ENCODE measurements at regions not wholly inside any gene's neighbourhood (a gene's known extent, or its start where the extent isn't known, plus 50 kb on each side); places are given as distances from the start of the nearest gene placed in this dataset.
A peak's percentile ranks its signal among the peaks of the same experiment; 100 is the strongest.

DNA sequence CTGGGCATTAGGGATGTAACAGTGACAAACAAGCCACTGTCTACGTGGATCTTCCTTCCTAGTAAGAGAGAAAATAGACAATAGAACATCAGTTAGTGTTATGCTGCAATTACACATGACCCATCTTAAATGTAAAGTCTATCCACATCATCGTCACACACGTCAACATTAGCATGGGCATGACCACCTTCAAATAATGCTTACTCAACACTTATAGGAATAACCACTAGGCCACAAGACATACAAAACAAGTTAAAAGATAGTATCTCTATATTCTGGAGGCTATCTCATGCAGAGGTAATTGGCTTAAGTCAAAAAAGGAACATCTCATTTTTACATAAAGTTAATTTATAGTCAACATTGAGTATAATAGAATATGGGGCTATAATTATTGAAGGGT, 156.5 kb downstream of the MOXD1 start:
- FAIRE-seq (no peak), DNase-seq (ENCODE audit: insufficient read length, low spot score) (no peak)

DNA sequence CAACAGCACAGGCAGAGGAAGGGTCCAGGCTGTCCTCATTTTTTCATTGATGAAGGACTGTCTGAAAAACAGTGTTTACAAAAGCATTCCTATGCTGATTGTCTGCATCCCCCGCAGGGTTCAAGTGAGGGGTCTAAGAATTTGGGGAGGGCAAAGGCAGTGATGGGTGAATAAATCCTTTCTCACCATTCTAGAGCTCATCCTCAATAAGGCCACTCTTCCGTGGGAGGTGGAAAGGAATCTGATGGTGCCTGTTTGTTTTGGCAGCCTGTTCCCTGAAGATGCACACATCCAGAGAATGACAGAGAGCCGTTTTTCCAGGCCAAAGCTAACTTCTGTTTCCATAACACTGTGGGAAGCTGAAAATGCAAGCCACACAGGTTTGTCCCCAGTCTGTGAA, 164.5 kb downstream of the MOXD1 start:
- no peak for FAIRE-seq
- no peak for DNase-seq (ENCODE audit: insufficient read length, low spot score)

DNA sequence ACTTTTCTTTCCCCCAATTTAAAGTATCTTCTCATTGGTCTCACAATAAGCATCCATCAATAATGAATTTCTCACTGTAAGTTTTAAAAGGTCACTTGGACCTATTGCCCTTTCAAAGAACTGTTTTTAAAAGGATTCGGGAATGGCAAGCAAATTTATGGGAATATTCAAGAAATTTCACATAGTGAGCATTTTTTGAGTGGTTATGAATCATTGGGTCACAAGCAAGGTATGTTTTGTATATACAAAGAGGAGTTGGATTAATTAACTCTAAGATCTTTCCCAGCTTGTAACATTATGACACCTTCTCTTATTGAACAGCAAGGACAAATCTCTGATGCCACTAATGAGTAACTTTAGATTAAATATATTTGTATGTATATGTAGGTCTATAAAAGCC, 165.0 kb downstream of the MOXD1 start:
- no peak for DNase-seq (ENCODE audit: insufficient read length, low spot score)
- no peak for FAIRE-seq

DNA sequence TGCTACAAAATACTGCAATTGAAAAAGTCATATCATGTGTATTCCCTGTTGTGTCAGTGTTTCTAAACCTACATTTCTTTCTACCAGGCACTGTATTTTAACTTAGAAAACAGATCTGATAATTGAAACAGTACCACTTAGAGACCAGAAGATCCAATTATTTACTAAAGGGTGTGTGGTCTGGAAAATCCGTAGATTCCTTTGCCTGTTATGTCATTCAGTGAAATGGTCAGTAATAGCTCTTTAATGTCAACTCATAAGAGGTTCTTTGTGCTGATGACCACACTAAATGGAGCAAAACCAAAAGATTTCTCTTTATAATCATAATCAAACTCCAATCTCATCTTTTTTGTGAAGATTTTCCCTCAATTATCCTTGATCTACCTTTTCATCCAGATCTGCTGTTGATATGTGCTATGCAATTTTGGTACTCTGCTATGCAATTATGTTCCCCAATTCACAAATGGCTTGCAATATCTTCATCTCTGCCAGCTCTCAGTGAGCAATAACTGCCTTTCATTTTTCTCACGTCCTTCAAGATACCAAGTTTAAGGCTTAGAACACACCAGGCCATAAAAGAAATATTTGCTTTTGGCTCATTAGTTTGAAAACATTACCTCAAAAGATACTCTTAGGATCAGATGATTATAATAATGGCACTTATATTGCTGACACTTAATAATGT, 165.5 kb downstream of the MOXD1 start:
- DNase-seq (ENCODE audit: insufficient read length, low spot score) (no peak), FAIRE-seq (no peak)

DNA sequence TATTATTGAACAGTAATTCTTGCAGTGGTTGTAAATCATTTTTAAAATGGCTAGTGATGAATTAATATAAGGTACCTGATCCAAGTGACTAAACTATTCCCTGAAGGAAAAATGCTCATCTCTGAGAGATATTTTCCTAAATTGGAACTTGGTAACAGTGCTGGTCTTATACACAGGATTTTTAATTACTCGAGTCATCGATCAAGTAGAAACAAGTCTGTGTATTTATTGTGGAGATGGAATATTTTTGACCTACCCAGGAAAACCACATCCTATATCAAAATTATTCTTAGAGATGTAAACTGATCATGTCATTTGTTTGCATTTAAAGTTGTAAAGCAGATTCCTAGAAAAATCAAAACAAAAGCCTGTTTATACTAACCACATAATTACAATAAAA, 166.9 kb downstream of the MOXD1 start:
- FAIRE-seq: no peak
- no peak for DNase-seq (ENCODE audit: insufficient read length, low spot score)

DNA sequence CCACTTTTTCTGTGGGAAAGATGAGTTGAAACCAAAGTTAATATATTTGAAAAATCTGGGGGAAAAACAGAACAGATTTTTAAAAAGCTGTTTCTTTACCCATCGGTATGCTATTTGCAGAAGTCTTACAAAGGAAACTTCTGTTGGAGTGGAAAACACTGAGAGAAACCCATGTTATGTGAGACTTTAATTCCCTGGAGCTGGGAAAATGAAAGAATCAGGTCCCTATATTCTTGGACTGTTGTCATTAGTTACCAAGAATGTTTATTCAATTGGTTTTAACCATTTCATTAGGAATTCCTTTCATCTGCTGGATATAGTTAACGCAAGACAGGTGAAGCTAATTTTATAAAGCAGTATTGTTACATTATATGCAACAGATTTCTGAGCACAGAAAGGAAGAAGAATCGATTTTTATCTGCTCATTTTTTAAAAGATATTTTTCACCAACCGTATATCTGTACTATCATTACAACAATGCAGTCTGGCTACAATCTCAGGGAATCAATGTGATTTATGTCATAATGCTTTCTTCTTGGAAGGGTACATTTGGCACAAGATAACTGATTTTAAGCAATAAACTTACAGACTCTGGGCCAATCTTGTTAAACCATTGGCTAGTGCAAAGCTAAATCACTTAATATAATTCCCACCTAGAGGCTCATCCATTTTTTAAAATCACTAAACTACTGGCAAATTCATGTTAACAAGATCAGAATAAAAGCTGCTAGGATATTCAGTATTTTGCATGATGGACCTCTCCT, 170.0 kb downstream of the MOXD1 start:
- FAIRE-seq (no peak), DNase-seq (ENCODE audit: insufficient read length, low spot score) (no peak)

DNA sequence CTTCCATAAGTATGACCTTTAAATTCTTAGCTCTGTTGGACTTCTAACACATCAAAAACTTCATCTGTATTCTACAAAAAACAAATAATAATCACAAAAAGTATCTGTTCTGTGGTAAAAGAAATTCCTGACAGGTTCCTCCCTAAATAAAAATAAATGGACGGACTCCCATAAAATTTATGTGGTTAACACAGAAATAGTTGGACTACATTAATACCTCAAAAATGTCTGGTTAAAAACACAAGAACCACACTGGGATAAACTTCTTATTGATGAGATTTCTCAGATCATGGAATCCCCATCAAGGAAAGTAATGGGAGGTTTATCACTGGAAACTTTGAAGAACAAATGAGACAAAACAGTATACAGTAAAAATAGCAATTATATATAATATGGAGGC, 172.4 kb downstream of the MOXD1 start:
- no peak for FAIRE-seq
- DNase-seq (ENCODE audit: insufficient read length, low spot score): no peak

DNA sequence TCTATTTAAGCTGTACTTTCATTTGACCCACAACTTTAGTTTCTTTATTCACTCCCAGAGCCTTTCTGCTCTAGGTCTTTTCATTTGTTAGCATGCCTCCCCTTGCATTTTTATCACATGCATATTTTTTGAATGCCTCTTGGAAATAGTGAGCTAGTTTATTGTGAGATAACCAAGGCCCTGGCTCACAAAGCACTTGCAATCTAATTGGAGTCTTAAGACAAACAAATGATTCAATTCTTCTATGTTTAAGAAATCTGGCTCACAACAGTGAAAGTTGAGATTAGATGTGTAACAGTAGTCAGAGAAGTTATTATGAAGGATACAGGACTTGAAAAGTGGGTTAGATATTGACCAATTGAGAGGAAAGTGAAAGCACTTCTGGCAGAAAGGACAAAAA, 173.4 kb downstream of the MOXD1 start:
- DNase-seq (ENCODE audit: insufficient read length, low spot score) (no peak), FAIRE-seq (no peak)

DNA sequence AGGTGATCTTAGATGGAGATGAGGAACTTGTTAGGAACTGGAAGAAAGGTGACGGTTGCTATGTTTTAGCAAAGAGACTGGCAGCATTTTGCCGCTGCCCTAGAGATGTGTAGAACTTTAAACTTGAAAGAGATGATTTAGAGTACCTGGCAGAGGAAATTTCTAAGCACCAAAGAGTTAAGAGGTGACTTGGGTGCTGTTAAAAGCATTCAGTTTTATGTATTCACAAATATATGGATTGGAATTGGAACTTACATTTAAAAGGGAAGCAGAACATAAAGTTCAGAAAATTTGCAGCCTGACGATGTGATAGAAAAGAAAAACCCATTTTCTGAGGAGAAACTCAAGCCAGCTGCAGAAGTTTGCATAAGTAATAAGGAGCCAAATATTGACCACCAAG, 176.3 kb downstream of the MOXD1 start:
- FAIRE-seq (no peak), DNase-seq (ENCODE audit: insufficient read length, low spot score) (no peak)

DNA sequence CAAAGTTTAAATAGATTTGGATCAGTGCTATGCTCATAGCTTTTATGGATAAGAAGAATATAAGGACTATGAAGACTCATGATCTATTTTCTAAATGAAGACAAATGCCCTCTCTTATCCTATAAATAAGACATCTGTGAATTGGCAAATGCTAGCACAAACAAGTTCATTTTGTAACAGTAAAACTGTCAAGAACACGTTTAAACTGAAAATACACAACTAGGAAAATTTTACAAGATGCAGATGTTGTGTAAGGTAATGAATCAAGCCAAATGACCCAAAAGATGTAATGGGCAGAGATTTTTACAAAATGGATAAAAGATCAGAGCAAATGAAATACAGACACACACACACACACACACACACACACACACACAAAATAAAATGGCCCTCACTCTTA, 180.5 kb downstream of the MOXD1 start:
- FAIRE-seq (no peak), DNase-seq (ENCODE audit: insufficient read length, low spot score) (no peak)

DNA sequence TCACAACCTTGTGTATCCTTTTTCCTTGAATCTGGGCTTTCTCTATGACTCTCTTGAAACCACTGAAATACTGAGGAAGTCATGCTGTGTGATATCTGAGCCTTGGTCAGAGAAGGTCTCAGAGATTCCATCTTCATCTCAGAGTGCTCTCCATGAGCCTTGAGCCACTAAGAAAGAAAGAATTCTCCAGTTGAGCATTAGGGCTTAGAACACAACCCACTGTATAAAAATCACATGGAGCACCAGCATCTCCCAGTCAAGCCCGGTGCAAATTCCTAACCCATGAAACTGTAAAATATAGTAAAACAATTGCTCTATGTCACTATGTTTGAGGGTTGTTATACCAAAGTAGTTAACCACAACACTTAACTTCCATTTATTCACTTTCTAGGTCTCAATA, 181.4 kb downstream of the MOXD1 start:
- FAIRE-seq: no peak
- DNase-seq (ENCODE audit: insufficient read length, low spot score): no peak

DNA sequence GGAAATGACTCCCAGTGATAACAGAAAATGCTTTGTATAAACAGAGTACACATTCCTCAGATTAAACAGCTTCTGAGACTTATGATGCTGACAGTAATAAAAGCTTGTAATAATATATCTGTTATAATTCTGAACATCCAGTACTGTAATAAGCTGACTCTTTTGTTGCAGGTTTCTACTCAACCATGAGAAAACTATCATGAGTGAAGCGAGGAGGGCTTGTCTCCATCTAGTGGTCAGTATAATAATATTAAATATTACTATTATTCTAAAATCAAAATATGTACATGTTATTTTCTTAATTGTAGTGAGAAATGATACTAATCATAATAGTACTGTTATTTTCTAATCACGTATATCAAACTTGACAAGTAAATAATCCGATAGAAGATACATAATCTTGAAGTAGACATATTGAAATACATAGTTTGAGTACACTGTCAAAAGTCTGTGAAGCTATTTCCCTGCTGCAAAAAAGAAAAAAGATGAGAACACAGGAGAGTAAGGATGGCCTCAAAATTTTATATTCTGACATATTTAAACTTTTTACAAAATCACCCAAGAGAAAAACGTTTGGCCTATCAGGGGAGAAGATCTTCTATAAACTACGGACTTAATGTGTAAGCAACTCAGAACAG, 183.1 kb downstream of the MOXD1 start:
- FAIRE-seq (peak; percentile 4), DNase-seq (ENCODE audit: insufficient read length, low spot score) (no peak)

DNA sequence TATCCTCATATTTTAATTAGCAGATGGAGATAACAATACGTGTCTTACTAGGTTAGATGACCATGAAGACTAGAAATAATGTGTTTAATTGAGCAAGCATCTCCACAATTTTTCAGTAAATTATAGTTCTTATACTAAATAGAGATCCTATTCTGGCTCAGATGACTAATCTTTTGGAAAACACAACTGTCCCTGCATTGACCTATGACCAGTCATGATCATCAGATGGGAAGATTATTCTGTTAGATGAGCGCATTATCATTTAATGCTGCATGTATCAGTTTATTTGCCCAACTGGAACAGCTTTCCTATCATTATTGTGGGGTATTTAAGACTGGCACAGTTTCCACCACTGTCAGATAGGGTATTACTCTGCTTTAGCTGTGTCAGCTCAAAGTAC, 185.5 kb downstream of the MOXD1 start:
- DNase-seq (ENCODE audit: insufficient read length, low spot score) (no peak), FAIRE-seq (no peak)

DNA sequence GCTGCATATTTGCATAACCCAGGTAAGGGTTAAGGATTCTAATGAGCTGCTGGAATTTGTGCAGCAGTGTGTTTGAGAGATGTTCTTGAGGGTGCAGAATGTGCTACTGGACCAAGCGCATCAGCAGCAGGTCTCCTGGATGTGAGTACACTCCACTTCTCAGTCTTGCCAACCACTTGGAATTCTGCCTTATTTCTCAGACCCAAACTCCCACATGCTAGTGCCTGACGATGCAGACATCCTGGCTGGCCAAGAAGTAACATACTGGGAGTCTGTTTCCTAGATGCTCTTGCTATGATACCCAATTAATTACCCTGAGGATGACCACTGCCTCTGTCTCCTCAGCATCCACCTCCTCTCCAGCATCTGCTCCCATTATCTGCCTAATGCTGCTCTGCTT, 186.6 kb downstream of the MOXD1 start:
- no peak for FAIRE-seq

DNA sequence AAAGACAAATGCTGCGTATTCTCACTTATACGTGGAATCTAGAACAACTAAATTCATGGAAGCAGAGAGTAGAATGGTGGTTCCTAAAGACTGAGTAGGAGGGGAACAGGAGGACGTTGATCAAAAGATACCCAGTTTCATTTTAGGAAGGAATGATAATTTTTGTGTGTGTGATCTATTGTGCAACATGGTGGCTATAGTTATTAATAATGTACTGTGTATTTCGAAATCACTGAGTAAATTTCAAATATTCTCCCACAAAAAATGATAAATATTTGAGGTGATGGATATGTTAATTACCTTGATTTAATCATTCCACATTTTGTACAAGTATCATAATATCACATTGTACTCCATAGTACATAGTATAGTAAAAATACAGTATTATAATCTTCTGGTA, 187.5 kb downstream of the MOXD1 start:
- DNase-seq (ENCODE audit: insufficient read length, low spot score) (no peak), FAIRE-seq (no peak)

More for the DNA sequence above, 186.6 kb downstream of the MOXD1 start:
- DNase-seq (ENCODE audit: insufficient read length, low spot score): no peak

DNA sequence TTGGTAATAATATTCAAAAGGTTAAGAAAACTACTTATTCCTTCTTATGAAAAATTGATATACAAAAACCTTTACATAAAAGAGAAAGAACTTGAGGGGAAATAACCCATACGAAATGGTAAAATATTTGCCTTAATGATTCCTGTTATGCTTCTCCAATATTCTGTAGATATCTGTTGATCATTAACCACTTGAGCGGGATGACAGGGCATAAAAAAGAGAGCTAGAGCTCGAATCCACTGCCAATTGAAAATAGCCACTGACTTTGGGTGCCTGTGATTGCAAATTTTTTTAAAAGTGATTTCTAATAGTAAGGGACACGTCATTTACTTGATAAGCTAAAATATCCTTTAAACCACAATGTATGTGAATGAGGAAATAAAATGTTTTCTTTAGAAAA, 188.1 kb downstream of the MOXD1 start:
- DNase-seq (ENCODE audit: insufficient read length, low spot score) (no peak), FAIRE-seq (no peak)

DNA sequence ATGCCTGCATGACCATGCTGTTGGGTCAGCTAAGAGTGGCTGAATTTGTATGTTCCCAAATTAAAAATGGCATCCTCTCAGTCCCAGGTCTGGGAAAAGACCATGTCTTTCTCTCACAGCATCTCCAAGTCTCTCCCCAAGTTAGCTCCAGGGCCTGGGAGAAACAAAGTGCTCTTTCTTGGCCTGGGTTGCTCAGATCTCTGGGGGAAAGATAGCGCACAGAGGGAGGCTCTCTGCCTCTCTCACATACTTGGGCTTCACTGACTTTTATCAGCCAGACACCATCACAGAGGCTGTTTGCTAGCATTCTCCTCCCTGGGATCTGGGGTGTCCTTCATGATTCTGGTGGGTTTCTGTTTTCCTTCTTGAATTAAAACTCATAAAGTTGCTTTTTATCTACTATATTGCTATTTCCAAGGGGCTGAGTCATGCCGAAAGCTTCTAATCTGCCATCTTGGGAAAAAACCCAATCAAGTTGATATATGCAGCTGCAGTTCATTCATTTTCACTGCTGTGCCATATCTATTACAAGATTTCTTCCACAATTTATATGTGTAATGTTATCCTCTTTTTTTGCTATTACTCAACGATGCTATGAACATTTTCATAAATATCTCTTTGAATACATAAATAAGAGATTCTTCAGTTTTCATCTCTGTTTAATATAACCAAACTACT, 190.2 kb downstream of the MOXD1 start:
- DNase-seq (ENCODE audit: insufficient read length, low spot score): no peak
- FAIRE-seq: no peak

DNA sequence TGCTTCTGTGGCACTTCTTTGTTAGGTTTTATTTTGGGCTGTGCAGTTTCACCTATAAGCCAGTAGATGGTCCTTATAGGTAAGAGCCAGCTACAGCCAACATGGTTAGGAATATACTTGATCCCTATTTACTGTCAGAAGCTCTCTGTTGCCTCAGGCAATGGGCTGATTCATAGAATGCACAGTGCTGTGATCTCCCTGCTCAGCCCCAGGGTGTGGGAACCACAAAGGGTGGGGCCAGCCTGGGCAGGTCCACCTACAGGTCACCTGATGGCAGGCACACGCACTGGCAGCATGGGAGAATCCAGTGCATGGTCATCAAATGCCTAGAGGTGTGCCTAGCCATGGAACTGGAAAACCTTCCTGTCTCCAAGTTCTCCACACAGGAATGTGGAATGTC, 191.9 kb downstream of the MOXD1 start:
- DNase-seq (ENCODE audit: insufficient read length, low spot score) (no peak), FAIRE-seq (no peak)

DNA sequence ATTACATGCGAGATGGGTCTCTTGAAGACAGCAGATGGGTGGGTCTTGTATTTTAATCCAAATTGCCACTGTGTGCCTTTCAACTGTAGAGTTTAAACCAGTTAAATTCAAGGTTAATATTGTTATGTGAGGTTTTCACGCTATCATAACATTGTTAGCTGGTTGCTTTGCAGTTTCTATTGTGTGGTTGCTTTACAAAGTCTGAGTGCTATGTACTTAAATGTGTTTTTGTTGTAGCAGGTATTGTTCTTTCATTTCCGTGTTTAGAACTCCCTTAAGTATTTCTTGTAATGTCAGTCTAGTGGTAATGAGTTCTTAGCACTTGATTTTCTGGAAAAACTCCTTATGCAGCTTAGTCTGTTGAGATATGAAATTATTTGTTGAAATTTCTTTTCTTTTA, 193.3 kb downstream of the MOXD1 start:
- no peak for DNase-seq (ENCODE audit: insufficient read length, low spot score)

DNA sequence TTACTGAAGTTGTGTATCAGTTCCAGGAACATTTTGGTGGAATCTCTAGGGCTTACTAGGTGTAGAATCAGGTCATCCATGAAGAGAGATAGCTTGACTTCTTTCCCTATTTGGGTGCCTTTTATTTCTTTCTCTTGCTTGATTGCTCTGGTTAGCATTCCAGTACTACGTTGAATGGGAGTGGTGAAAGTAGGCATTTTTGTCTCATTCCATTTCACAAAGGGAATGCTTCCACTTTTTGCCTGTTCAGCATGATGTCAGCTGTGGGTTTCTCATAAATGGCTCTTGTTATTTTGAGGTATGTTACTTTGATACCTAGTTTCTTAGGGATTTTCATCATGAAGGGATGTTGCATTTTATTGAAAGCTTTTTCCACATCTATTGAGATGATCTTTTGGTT, 195.3 kb downstream of the MOXD1 start:
- FAIRE-seq: no peak
- DNase-seq (ENCODE audit: insufficient read length, low spot score): no peak

More for the DNA sequence above, 193.3 kb downstream of the MOXD1 start:
- FAIRE-seq: no peak

DNA sequence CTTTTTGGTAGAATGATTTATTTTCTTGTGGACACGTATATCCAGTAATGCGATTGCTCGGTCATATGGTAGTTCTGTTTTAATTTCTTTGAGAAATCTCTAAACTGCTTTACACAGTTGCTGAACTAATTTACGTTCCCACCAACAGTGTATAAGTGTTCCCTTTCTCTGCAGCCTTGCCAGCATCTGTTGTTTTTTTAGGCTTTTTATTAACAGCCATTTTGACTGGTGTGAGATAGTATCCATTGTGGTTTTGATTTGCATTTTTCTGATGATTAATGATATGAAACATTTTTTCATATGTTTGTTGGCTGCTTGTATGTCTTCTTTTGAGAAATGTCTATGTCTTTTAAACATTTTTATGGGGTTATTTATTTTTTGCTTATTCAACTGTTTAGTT, 196.7 kb downstream of the MOXD1 start:
- FAIRE-seq (no peak), DNase-seq (ENCODE audit: insufficient read length, low spot score) (no peak)

DNA sequence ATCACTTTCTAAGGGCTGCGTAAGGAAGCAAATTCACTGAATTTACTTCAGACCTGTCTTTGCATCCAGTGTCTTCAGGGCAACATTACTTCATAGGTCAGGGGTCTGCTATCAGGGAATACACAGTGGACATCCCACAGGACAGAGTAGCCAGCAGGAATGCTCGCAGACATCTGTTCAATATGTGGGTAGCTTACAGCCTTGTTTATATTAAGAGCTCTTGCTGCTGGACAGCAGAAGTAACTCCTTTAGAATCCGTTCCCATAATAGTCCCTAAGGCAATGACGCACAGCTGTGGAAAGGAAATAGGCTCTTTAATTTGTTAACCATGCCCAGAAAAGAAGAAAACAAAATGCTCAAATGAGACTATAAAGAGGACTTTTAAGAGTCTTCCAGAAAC, 198.7 kb downstream of the MOXD1 start:
- DNase-seq (ENCODE audit: insufficient read length, low spot score) (no peak), FAIRE-seq (no peak)

Measured in GM19239 (cell line).